Middle frontal gyrus (tissue), 1 donor: ENCODE measurements at regions not wholly inside any gene's neighbourhood (a gene's known extent, or its start where the extent isn't known, plus 50 kb on each side); places are given as distances from the start of the nearest gene placed in this dataset.
"Not testable (repeated sequence)": the region's sequence is repeated elsewhere in the genome, so short reads cannot be mapped to it uniquely, and the experiment has no call there.

Experiments
- DNase-seq: peaks from one replicate; pipeline ENCODE4 v3.0.0-alpha.2; 2015; ENCODE audit warnings: low spot score; ENCODE audit errors: extremely low spot score

GRCh38 chr18:44290366-44290977, 390.2 kb upstream of the SETBP1 start:
- DNase-seq = no peak

- DNase-seq = no peak
These were observed 382.1 kb upstream of the SETBP1 start for GRCh38 chr18:44298566-44298965.

GRCh38 chr18:44309185-44309584, 371.5 kb upstream of the SETBP1 start:
- DNase-seq = no peak

GRCh38 chr18:44320619-44321460, 359.8 kb upstream of the SETBP1 start:
- DNase-seq = no peak

- no peak for DNase-seq
These were observed 358.7 kb upstream of the SETBP1 start for GRCh38 chr18:44321868-44322590.

GRCh38 chr18:44323125-44323524, 357.6 kb upstream of the SETBP1 start:
- no peak for DNase-seq

- DNase-seq = no peak
These were observed 356.3 kb upstream of the SETBP1 start for GRCh38 chr18:44324361-44324760.

- DNase-seq = no peak
These were observed 354.6 kb upstream of the SETBP1 start for GRCh38 chr18:44325903-44326635.

- no peak for DNase-seq
These were observed 348.8 kb upstream of the SETBP1 start for GRCh38 chr18:44331656-44332570.

GRCh38 chr18:44341759-44342158, 338.9 kb upstream of the SETBP1 start:
- DNase-seq = no peak

- DNase-seq = no peak
These were observed 338.5 kb upstream of the SETBP1 start for GRCh38 chr18:44342162-44342561.

GRCh38 chr18:44342946-44343345, 337.7 kb upstream of the SETBP1 start:
- no peak for DNase-seq

- DNase-seq = no peak
These were observed 337.1 kb upstream of the SETBP1 start for GRCh38 chr18:44343570-44343969.

- DNase-seq = no peak
These were observed 324.0 kb upstream of the SETBP1 start for GRCh38 chr18:44356566-44357157.

- no peak for DNase-seq
These were observed 322.3 kb upstream of the SETBP1 start for GRCh38 chr18:44358402-44358801.

GRCh38 chr18:44359741-44360140, 320.9 kb upstream of the SETBP1 start:
- DNase-seq = not testable (repeated sequence)

GRCh38 chr18:44362213-44362612, 318.5 kb upstream of the SETBP1 start:
- not testable (repeated sequence) for DNase-seq

GRCh38 chr18:44370861-44371260, 309.8 kb upstream of the SETBP1 start:
- no peak for DNase-seq

GRCh38 chr18:44374966-44375365, 305.7 kb upstream of the SETBP1 start:
- no peak for DNase-seq

GRCh38 chr18:44386401-44386800, 294.3 kb upstream of the SETBP1 start:
- no peak for DNase-seq
